GM12865 (cell line): ENCODE measurements at regions not wholly inside any gene's neighbourhood (a gene's known extent, or its start where the extent isn't known, plus 50 kb on each side); places are given as distances from the start of the nearest gene placed in this dataset.

Experiments used
- DNase-seq: peaks from one replicate; pipeline ENCODE4 v3.0.0; 2010; ENCODE audit warnings: low read depth
- H3K4me3 ChIP-seq: 2 replicates; pipeline ENCODE4 v1.5.1; 2011; ENCODE audit warnings: mild to moderate bottlenecking, low read depth, low read length, control low read depth
- TF ChIP-seq, protein P1 (sequence below): IDR thresholded peaks from 2 replicates; pipeline ENCODE4 v1.5.1; 2011; ENCODE audit warnings: low read length, control low read depth, low read depth, inconsistent platforms; ENCODE audit not compliant: insufficient read depth; ENCODE audit errors: missing control alignments

DNA sequence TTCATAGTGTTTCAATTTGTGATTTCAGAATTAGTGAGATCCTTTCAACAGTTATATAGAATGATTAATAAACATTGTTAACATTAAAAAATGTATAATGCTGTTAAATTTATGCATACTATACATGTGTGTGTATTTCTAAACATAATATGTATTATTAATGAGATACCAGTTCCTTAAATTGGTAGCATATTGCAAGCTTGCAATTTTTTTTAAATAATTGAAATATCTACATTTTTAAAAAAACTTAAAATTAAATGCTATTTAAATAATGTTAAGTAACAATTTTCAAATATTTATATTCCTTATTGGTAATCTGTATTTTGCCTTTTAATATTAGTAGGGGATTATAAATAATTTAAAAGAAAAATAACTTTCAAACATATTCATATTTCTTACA, 1479.5 kb upstream of the PCDH7 start:
- TF ChIP-seq, protein P1, sequence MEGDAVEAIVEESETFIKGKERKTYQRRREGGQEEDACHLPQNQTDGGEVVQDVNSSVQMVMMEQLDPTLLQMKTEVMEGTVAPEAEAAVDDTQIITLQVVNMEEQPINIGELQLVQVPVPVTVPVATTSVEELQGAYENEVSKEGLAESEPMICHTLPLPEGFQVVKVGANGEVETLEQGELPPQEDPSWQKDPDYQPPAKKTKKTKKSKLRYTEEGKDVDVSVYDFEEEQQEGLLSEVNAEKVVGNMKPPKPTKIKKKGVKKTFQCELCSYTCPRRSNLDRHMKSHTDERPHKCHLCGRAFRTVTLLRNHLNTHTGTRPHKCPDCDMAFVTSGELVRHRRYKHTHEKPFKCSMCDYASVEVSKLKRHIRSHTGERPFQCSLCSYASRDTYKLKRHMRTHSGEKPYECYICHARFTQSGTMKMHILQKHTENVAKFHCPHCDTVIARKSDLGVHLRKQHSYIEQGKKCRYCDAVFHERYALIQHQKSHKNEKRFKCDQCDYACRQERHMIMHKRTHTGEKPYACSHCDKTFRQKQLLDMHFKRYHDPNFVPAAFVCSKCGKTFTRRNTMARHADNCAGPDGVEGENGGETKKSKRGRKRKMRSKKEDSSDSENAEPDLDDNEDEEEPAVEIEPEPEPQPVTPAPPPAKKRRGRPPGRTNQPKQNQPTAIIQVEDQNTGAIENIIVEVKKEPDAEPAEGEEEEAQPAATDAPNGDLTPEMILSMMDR = no peak
- H3K4me3 ChIP-seq = no peak overlapping the region
- DNase-seq = no peak

GRCh38 chr4:29243054-29243453, 1477.1 kb upstream of the PCDH7 start:
- TF ChIP-seq, protein P1 = no peak

DNA sequence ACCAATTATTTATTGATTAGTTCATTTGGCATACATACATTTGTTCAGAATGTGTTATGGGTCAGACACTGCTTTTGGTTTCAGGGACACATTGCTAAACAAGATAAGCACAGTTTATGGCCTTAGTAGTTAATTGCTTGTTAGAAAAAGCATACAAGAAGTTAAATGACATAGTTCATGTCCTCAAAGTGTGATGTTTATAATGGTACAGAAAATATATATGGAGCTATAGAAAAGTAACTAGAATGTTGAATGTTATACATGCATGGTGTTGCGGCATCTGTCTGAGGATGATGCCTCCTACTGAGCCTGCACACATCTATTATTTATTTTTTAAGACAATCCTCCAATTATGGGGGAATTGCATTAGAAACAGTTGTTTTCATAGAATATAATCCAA, 1476.3 kb upstream of the PCDH7 start:
- TF ChIP-seq, protein P1 = no peak
- DNase-seq = no peak

More at GRCh38 chr4:29243054-29243453, 1477.1 kb upstream of the PCDH7 start:
- H3K4me3 ChIP-seq = no peak overlapping the region
- DNase-seq = no peak

GRCh38 chr4:29259556-29259955, 1460.6 kb upstream of the PCDH7 start:
- no peak overlapping the region for H3K4me3 ChIP-seq
- no peak for DNase-seq
- TF ChIP-seq, protein P1 = no peak

More for the DNA sequence above, 1476.3 kb upstream of the PCDH7 start:
- H3K4me3 ChIP-seq = no peak overlapping the region

- TF ChIP-seq, protein P1 = no peak
- no peak overlapping the region for H3K4me3 ChIP-seq
- DNase-seq = no peak
These were observed 1457.2 kb upstream of the PCDH7 start for GRCh38 chr4:29262986-29263385.

- no peak for DNase-seq
- H3K4me3 ChIP-seq = no peak overlapping the region
- TF ChIP-seq, protein P1 = no peak
These were observed 1444.0 kb upstream of the PCDH7 start for GRCh38 chr4:29276150-29276549.

- TF ChIP-seq, protein P1 = no peak
These were observed 1442.8 kb upstream of the PCDH7 start for GRCh38 chr4:29277381-29277780.

More at GRCh38 chr4:29277381-29277780, 1442.8 kb upstream of the PCDH7 start:
- DNase-seq = no peak
- no peak overlapping the region for H3K4me3 ChIP-seq
